SK-N-MC (cell line): ENCODE measurements at regions not wholly inside any gene's neighbourhood (a gene's known extent, or its start where the extent isn't known, plus 50 kb on each side); places are given as distances from the start of the nearest gene placed in this dataset.

Source experiments
- DNase-seq: peaks from one replicate; pipeline ENCODE4 v3.0.0-alpha.2; 2011; ENCODE audit warnings: low read depth, low spot score
- H3K27ac ChIP-seq: fragments of 200-600 bp; sonication (generic); 2 replicates; pipeline ENCODE4 v1.5.1; 2016; ENCODE audit warnings: mixed run types
- H3K36me3 ChIP-seq: fragments of 200-600 bp; sonication (generic); 2 replicates; pipeline ENCODE4 v1.6.1; 2017; ENCODE audit warnings: antibody characterized with exemption, low read length, mixed read lengths; ENCODE audit not compliant: insufficient read depth
- H3K4me3 ChIP-seq: fragments of 200-600 bp; sonication (generic); 2 replicates; pipeline ENCODE4 v1.5.1; 2016
- H3K9ac ChIP-seq: fragments of 200-600 bp; sonication (generic); 2 replicates; pipeline ENCODE4 v1.8.0; 2017; ENCODE audit warnings: mixed run types, mixed read lengths; ENCODE audit not compliant: insufficient read length
- H3K9me3 ChIP-seq: fragments of 200-600 bp; sonication (generic); 2 replicates; pipeline ENCODE4 v1.6.1; 2017; ENCODE audit warnings: low read depth, mild to moderate bottlenecking, antibody characterized with exemption, low read length, moderate library complexity, mixed read lengths
- EZH2 ChIP-seq: fragments of 200-600 bp; sonication (generic); IDR thresholded peaks from one replicate; pipeline ENCODE4 v1.6.1; 2017; ENCODE audit warnings: antibody characterized with exemption
- FOXP2 ChIP-seq: optimal IDR thresholded peaks from 2 replicates; pipeline ENCODE3; 2011; ENCODE audit warnings: mild to moderate bottlenecking, moderate library complexity; ENCODE audit not compliant: insufficient read depth; ENCODE audit errors: extremely low read length, control extremely low read depth
- POLR2AphosphoS5 ChIP-seq: IDR thresholded peaks from 2 replicates; pipeline ENCODE4 v1.6.1; 2012; ENCODE audit warnings: mild to moderate bottlenecking, low read depth, low read length, borderline replicate concordance

DNA sequence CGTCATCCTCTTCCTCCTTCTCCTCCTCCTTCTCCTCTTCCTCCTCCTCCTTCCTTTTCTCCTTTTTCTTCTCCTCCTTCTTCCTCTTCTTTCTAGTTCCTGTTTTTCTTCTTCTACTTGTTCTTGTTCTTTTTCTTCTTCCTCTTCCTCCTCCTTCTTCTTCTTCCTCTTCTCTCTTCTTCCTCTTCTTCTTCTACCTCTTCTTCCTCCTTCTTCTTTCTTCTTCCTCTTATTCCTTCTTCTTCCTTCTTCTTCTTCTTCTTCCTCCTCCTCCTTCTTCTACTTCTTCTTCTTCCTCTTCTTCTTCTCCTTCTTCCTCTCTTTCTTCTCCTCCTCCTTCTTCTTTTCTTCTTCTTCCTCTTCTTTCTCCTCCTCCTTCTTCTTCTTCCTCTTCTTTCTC lies 310.2 kb upstream of the LMCD1 start:
- H3K36me3 ChIP-seq: no peaks in the 10 kb centered on the region
- DNase-seq: no peak
- no peak overlapping the region for H3K4me3 ChIP-seq

DNA sequence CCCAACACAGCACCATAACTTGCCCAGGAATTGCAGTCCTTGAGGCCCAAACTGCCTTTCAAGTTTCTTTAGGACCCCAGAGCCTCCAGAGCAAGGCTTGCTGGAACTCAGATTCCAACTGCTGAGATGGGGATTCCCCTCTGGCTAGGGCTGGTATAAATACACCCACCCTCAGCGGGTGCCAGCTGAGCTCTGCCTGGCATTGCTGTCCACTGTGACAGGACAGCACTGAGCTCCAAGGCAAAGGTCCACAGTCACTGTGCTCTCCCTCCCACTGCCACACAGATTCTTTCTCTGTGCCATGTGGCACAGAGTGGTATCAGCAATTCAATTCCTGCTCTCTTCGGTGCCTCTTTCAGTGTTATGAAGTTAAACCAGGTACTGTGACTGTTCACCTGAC lies 304.2 kb upstream of the LMCD1 start:
- no peaks in the 10 kb centered on the region for H3K9me3 ChIP-seq
- H3K9ac ChIP-seq: no peak overlapping the region
- DNase-seq: no peak
- TF ChIP-seq EZH2 (no peak), POLR2AphosphoS5 (no peak), FOXP2 (no peak)
- no peak overlapping the region for H3K4me3 ChIP-seq
- H3K27ac ChIP-seq: no peak overlapping the region
- no peaks in the 10 kb centered on the region for H3K36me3 ChIP-seq

More for the DNA sequence above, 310.2 kb upstream of the LMCD1 start:
- no peak overlapping the region for H3K27ac ChIP-seq
- H3K9ac ChIP-seq: no peak overlapping the region
- H3K9me3 ChIP-seq: no peaks in the 10 kb centered on the region
- no peak for TF ChIP-seq POLR2AphosphoS5
- no peak for TF ChIP-seq EZH2
- TF ChIP-seq FOXP2: no peak

DNA sequence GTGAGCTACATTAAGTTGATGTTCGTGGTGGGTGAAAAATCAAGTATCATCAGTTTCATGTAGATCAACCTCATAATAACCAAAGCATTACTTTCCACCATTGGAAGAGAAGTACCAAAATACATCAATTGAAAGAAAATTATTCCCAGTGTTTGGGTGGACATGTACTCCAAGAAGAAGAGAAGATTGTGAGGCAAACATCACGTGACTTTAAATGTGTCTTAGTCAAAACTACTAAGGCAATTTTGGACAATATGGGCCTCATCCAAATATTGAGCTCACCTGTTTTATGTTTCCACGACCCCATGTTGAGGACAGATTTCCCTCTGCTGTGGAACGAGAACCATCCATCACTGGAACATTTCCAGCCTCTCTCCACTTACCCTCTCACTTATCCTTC lies 303.0 kb upstream of the LMCD1 start:
- H3K9ac ChIP-seq: no peak overlapping the region
- no peaks in the 10 kb centered on the region for H3K9me3 ChIP-seq
- no peaks in the 10 kb centered on the region for H3K36me3 ChIP-seq
- no peak for DNase-seq
- no peak overlapping the region for H3K4me3 ChIP-seq
- no peak overlapping the region for H3K27ac ChIP-seq
- TF ChIP-seq FOXP2 (no peak), POLR2AphosphoS5 (no peak), EZH2 (no peak)

DNA sequence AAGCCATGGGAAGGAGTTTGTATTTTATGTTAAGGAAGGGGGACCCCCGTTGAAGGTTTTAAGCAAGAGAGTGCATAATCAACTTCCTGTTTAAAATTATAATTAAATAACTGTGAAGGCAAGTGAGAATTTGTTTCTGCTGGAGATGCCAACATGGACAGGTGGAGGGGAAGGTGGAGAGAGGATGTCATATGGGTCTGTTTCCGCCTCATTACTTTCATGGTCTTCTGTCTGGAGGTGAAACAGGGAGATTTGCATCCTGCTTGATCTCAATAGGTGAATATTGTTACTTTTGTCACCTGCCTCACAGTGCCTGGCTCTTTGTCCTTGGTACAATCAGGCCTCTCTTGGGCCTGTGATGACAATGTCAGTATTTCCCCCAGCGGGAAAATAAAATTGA lies 300.6 kb upstream of the LMCD1 start:
- Histone ChIP-seq H3K9me3 (no peaks in the 10 kb centered on the region), H3K9ac (no peak overlapping the region), H3K4me3 (no peak overlapping the region), H3K27ac (no peak overlapping the region), H3K36me3 (no peaks in the 10 kb centered on the region)
- no peak for TF ChIP-seq FOXP2
- TF ChIP-seq EZH2: no peak
- no peak for TF ChIP-seq POLR2AphosphoS5
- no peak for DNase-seq

DNA sequence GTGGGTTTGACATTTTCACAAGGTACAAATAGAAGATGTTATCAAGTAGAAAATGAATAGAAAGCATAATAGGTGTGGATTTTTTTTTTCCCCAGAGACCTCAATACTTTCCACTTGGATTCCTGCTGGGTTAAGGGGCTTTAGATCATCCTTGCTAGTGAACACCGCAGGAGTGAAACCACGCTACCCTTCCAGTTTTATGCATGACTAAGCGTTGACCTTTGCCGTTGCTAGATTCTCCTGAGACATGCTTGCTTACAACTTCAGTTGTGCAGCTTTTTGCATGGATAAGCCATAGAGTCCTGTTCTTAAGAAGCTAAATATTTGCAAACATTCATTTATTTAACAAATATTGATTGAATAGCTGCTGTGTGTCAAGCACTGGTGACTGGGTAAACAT lies 299.7 kb upstream of the LMCD1 start:
- TF ChIP-seq FOXP2 (no peak), EZH2 (no peak), POLR2AphosphoS5 (no peak)
- no peaks in the 10 kb centered on the region for H3K9me3 ChIP-seq
- no peak overlapping the region for H3K27ac ChIP-seq
- H3K36me3 ChIP-seq: no peaks in the 10 kb centered on the region
- no peak for DNase-seq
- no peak overlapping the region for H3K9ac ChIP-seq
- H3K4me3 ChIP-seq: no peak overlapping the region

DNA sequence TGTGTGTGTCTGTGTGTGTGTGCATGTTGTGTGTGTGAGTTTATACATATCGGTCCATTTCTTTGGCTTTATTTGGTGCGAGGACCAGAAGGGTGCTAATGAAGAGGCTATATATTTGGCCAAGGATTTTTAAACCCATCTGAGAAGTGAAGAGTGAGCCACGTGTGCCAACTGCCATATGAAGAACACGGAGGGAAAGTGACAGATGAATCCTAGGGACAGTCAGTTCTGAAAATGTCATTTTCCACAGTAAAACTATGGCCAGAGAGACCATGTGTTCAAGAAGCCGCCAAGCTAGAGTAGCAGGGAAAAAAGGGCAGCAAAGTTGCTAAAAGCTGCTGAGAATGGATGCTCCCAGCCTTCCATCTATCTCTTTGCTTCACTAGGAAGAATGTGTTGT lies 297.3 kb upstream of the LMCD1 start:
- Histone ChIP-seq H3K4me3 (no peak overlapping the region), H3K9ac (no peak overlapping the region), H3K9me3 (no peaks in the 10 kb centered on the region), H3K27ac (no peak overlapping the region), H3K36me3 (no peaks in the 10 kb centered on the region)
- no peak for DNase-seq
- no peak for TF ChIP-seq FOXP2
- TF ChIP-seq POLR2AphosphoS5: no peak
- no peak for TF ChIP-seq EZH2

DNA sequence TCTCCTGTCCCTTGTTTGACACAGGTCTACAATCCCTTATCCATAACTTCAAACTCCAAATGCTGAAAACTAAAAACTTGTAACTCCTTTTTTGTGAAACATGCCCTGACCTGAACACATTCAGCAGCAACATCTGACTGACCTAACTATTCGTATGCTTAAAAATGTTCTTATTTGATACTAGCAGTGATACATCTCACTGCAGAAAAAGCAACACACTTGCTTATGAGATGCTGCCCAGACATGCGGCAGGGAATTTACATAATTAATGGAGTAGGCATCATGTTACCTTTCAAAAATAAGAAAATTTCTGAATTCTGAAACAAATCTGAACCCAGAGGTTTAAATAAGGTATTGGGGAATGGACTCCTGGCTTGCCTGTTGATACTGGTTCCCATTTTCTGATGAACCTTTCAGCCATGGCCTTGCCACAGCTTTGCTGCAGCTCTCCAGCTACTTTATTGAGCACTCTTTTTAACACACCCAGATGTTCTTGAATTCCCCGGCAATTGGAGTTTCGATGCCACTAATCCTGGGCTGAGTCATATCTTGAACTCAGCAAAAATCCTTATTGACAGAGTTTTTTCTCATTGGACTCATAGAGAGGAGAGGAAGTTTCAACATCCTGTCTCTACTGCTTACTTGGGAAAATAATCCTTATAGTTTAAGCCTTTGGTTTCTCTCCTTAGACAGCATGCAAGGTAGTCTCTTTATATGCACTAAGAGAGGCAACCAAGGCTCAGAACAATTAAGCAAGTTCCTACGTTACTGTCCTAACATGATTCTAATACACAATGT lies 296.6 kb upstream of the LMCD1 start:
- no peak overlapping the region for H3K4me3 ChIP-seq
- no peaks in the 10 kb centered on the region for H3K36me3 ChIP-seq
- TF ChIP-seq FOXP2 (no peak), EZH2 (no peak), POLR2AphosphoS5 (no peak)
- H3K9ac ChIP-seq: no peak overlapping the region
- no peak overlapping the region for H3K27ac ChIP-seq
- no peak for DNase-seq
- H3K9me3 ChIP-seq: no peaks in the 10 kb centered on the region

DNA sequence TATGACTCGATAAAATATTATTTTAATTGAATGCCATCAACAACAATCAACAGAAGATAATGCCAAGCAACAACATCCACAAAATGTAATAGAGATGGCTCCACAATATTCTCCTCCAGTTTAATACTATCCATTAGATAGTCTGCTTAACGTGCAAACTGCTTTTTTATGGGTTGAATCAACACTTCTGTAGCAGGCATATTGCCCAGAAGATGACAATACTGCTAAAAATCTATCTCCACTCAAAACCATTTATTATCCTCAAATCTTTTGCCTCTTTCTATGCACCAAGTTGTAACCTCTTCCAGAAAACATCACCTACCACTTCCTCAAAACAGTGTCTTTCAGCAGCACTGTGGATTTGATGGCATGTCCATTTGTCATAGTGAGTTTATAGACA lies 295.7 kb upstream of the LMCD1 start:
- no peak for DNase-seq
- H3K27ac ChIP-seq: no peak overlapping the region
- H3K36me3 ChIP-seq: no peaks in the 10 kb centered on the region
- H3K4me3 ChIP-seq: no peak overlapping the region
- TF ChIP-seq POLR2AphosphoS5 (no peak), FOXP2 (no peak)
- no peak overlapping the region for H3K9ac ChIP-seq
- H3K9me3 ChIP-seq: no peaks in the 10 kb centered on the region
